ENCODE measurements at regions not wholly inside any gene's neighbourhood (a gene's known extent, or its start where the extent isn't known, plus 50 kb on each side); places are given as distances from the start of the nearest gene placed in this dataset.

GRCh38 chr3:176661432-176661964 lies 535.8 kb downstream of the TBL1XR1 start (continued):
- TF ChIP-seq, protein P1, sequence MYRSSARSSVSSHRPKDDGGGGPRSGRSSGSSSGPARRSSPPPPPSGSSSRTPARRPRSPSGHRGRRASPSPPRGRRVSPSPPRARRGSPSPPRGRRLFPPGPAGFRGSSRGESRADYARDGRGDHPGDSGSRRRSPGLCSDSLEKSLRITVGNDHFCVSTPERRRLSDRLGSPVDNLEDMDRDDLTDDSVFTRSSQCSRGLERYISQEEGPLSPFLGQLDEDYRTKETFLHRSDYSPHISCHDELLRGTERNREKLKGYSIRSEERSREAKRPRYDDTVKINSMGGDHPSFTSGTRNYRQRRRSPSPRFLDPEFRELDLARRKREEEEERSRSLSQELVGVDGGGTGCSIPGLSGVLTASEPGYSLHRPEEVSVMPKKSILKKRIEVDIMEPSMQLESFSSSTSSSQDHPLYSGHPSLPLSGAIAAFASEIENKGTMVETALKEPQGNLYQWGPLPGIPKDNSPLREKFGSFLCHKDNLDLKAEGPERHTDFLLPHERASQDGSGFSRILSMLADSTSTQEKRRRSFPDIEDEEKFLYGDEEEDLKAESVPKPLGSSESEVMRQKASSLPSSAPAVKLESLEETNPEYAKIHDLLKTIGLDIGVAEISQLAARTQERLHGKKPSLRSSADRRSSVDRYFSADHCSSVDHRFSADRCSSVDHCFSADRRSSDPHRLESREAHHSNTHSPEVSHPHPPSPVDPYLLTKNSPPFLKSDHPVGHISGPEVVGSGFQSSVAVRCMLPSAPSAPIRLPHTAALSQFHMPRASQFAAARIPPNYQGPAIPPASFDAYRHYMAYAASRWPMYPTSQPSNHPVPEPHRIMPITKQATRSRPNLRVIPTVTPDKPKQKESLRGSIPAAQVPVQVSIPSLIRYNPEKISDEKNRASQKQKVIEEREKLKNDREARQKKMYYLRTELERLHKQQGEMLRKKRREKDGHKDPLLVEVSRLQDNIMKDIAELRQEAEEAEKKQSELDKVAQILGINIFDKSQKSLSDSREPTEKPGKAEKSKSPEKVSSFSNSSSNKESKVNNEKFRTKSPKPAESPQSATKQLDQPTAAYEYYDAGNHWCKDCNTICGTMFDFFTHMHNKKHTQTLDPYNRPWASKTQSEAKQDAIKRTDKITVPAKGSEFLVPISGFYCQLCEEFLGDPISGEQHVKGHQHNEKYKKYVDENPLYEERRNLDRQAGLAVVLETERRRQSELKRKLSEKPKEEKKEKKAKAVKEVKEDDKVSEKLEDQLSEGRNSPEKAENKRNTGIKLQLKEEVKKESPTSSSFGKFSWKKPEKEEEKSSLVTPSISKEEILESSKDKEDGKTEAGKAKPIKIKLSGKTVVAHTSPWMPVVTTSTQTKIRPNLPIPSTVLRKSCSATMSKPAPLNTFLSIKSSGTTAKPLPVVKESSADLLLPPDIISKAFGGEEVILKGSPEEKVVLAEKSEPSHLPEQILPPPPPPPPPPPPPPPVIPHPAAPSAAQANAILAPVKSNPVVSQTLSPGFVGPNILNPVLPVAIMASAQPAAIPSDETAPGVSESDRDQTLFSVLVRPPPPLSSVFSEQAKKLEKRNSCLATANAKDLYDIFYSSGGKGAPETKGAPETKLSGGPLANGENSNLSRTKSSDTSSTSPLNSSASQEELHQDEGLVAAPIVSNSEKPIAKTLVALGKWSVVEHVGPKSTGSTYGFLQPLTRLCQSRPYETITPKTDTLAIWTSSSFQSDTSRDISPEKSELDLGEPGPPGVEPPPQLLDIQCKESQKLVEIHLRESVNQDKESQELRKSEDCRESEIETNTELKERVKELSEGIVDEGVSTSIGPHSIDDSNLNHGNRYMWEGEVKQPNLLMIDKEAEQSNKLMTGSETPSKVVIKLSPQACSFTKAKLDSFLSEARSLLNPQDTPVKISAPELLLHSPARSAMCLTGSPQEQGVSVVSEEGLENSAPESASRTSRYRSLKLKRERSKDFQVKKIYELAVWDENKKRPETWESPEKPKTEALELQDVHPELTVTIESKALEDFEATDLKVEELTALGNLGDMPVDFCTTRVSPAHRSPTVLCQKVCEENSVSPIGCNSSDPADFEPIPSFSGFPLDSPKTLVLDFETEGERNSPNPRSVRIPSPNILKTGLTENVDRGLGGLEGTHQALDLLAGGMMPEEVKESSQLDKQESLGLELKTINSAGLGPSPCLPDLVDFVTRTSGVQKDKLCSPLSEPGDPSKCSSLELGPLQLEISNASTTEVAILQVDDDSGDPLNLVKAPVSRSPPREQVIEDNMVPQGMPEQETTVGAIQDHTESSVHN (IDR thresholded peaks at IDR 0.05; ENCODE audit: borderline replicate concordance in 1 of 2, low read depth in 1 of 2) = 0 out of 4 replicates have a peak, but pooled peaks of 1 of the 2 experiments have one; percentile 50
- no peak for TF ChIP-seq ZNF398 (CRISPR knock-in tag; IDR thresholded peaks at IDR 0.05)
- peak; percentile 54; the same call in 1 of the 2 replicates for TF ChIP-seq JUN (IDR thresholded peaks at IDR 0.05; ENCODE audit: borderline replicate concordance, low read depth, low read length)
- TF ChIP-seq JUN (CRISPR knock-in tag; IDR thresholded peaks at IDR 0.05; ENCODE audit: borderline replicate concordance) = no peak
- no peak for TF ChIP-seq ASH1L (IDR thresholded peaks at IDR 0.05; ENCODE audit: borderline replicate concordance, low read depth, partially characterized antibody)
- no peak for TF ChIP-seq ETS2 (tag; IDR thresholded peaks at IDR 0.05; ENCODE audit: borderline replicate concordance, poor library complexity, severe bottlenecking)
- TF ChIP-seq FOXK1 (CRISPR knock-in tag; IDR thresholded peaks at IDR 0.05; ENCODE audit: borderline replicate concordance) = no peak
- no peak for TF ChIP-seq HMG20B (CRISPR knock-in tag; IDR thresholded peaks at IDR 0.05)
- TF ChIP-seq KDM5B (IDR thresholded peaks at IDR 0.05; ENCODE audit: insufficient replicate concordance, low read depth, low read length) = no peak
- no peak for TF ChIP-seq HMG20A (CRISPR knock-in tag; conservative IDR thresholded peaks at IDR 0.05)
- no peak; the same call in 1 of the 2 replicates for TF ChIP-seq ZBTB17 (CRISPR knock-in tag; IDR thresholded peaks at IDR 0.05)
- TF ChIP-seq ZNF507 (tag; conservative IDR thresholded peaks at IDR 0.05) = no peak
- TF ChIP-seq, protein P2, sequence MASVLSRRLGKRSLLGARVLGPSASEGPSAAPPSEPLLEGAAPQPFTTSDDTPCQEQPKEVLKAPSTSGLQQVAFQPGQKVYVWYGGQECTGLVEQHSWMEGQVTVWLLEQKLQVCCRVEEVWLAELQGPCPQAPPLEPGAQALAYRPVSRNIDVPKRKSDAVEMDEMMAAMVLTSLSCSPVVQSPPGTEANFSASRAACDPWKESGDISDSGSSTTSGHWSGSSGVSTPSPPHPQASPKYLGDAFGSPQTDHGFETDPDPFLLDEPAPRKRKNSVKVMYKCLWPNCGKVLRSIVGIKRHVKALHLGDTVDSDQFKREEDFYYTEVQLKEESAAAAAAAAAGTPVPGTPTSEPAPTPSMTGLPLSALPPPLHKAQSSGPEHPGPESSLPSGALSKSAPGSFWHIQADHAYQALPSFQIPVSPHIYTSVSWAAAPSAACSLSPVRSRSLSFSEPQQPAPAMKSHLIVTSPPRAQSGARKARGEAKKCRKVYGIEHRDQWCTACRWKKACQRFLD (CRISPR knock-in tag; IDR thresholded peaks at IDR 0.05) = no peak
- no peak for TF ChIP-seq PURB (CRISPR knock-in tag; IDR thresholded peaks at IDR 0.05; ENCODE audit: low read depth)
- TF ChIP-seq ZNF239 (CRISPR knock-in tag; IDR thresholded peaks at IDR 0.05) = no peak
- no peak for TF ChIP-seq MEIS2 (IDR thresholded peaks at IDR 0.05; ENCODE audit: partially characterized antibody)

Data from K562 (cell line).